HG03108 (cell line): ENCODE measurements at regions not wholly inside any gene's neighbourhood (a gene's known extent, or its start where the extent isn't known, plus 50 kb on each side); places are given as distances from the start of the nearest gene placed in this dataset.
"Not testable (repeated sequence)": the region's sequence is repeated elsewhere in the genome, so short reads cannot be mapped to it uniquely, and the experiment has no call there.

Experiments
- ATAC-seq: cut with Tn5 transposase; IDR thresholded peaks from one replicate; pipeline ENCODE4 v1.9.1; 2021; ENCODE audit warnings: moderate library complexity; ENCODE audit not compliant: unreplicated experiment

GRCh38 chr22:23443905-23444304 is 136.2 kb downstream of the IGLL1 start:
- not testable (repeated sequence) for ATAC-seq

- ATAC-seq = not testable (repeated sequence)
Measured at GRCh38 chr22:23439581-23439980, 140.5 kb downstream of the IGLL1 start.

DNA sequence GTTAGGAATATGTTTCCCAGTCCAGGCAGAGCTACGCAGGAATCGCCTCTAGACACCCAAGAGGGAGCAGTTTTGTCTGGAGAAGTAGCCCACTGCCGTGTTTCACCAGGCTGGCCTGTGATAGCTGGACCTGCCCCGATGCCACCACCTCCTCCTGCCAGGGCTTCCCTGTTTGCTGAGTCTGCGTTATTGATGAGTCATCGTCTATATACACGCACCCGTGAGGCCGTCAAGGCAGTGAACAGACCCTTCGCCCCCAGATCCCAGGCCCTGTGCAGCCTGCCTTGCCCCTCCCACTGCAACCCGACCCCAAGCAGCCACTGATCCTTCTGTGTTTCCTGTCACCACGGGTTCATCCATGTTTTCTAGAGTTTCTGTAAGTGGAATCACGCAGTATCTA is 141.9 kb downstream of the IGLL1 start:
- no peak for ATAC-seq

- ATAC-seq = no peak
Measured at GRCh38 chr22:23437779-23438178, 142.3 kb downstream of the IGLL1 start.

DNA sequence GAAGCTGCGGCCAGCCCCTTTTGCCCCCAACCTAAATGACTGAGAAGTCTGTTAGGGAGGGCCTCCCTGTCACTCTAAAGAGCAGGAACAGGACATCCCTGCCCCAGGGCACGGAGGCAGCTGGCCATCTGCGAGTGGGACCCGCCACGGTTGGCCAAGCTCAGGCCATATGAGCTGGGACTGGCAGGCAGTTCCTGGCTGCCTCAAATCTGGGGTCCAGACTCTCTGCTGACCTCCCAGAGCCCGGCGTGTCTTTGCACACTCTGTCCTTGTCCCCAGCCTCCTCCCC is 143.0 kb downstream of the IGLL1 start:
- not testable (repeated sequence) for ATAC-seq

- not testable (repeated sequence) for ATAC-seq
Measured at GRCh38 chr22:23436354-23437106, 143.6 kb downstream of the IGLL1 start.

- ATAC-seq = not testable (repeated sequence)
Measured at GRCh38 chr22:23435186-23435585, 144.9 kb downstream of the IGLL1 start.

- not testable (repeated sequence) for ATAC-seq
Measured at GRCh38 chr22:23434198-23434830, 145.8 kb downstream of the IGLL1 start.

DNA sequence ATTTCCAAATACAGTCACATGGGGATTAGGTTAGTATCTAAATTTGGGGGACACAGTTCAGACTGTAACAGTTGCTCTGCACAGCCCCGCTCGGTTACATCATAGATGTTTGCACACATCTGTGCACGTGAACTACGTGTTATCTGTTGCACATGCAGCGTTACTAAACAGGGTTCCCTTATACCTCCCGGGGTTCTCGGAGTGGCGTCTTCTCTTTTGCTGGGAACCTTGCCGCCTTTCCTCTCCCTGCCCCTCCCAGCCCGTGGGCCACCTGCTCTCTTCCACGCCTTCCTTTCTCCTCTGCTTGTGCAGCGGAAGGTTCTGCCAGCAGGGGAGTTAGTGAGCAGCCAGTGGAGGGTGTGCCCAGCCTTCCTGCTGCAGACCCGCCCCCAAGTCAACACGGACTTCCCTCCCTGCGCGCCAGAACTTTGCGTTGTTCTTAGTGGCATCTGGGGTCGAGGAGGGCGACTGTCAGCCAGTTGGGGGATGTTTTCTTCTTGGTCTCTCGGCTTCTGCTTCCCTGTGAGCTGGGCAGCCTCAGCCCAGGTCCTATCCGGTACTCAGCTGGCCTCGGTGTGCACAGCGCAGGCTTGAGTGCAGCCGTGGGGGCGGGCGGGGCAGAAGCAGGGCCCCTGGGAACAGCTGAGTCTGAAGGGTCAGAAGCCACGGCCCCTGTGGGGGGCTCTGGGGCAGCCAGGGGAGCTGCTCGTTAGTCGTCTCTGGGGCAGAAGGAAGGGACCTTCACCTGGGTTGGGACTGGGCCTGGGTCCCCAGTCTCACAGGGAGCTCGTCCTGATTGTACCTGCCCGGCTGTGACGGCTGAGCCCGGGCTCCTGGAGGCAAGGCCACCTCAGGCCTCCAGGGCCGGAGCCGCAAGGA is 146.7 kb downstream of the IGLL1 start:
- not testable (repeated sequence) for ATAC-seq

DNA sequence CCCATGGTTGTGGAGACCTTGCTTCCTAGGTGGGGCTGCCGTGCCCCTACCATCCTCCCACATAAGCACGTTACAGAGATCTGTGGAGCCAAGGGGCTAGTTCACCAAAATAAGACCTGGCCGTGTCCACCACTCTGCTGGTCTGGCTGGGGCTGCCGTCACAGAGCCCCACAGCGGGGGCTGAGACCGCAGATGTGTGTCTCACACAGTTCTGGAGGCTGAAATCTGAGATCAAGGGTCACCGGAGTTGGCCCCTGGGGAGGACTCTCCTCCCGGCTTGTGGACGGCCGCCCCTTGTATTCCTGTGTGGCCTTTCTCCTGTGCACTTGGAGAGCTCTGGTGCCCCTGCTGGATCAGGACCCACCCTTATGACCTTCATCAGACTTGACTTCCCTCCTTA is 147.4 kb downstream of the IGLL1 start:
- ATAC-seq = not testable (repeated sequence)

DNA sequence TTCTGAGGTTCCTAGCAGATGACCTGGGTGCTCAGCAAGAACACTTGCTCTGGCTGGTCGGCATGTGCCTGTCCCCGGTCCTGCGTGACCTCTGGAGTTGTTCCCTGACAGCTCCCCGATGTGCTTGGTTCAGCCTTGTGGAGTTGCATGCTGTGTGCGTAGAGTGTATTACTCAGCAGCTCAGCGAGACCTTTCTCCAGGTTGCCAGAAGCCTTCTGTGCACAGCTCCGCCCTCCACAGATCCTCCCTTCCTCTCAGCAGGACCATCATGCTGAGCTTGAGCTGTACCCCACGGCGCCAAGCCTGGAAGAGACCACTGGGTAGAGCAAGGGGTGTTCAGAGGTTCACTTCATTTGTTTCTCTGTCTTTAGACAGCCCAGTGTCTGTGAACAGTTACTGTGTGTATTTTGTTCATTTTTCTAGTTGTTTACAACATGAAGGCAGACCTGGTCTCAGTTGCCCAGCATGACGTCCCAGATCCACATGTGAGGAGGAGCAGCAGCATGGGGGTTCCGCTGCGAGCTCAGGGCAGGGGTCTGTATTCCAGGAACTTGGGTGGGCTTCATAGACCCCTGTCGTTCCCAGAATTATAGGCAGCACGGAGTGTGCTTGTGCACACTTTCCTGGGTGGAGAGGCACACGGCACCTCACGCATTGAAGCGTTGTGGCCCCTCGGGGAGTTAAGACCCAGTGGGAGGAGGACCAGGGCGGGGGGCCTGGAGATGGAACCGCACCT is 148.6 kb downstream of the IGLL1 start:
- ATAC-seq = no peak

DNA sequence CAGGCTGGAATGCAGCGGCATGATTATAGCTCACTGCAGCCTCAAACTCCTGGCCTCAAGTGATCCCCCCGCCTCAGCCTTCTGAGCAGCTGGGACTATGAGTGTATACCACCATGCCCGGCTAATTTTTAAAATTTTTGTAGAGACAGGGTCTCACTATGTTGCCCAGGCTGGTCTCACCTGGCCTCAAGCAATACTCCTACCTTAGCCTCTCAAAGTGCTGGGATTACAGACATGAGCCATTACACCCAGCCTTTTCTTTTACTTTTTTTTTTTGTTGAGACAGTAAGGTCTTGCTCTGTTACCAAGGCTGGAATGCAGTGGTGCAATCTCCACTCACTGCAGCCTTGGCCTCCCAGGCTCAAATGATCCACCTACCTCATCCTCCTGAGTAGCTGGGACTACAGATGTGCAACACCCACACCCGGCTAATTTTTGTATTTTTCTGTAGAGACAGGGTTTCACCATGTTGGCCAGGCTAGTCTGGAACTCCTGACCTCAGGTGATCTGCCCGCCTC is 155.5 kb downstream of the IGLL1 start:
- ATAC-seq = not testable (repeated sequence)

- ATAC-seq = no peak
Measured at GRCh38 chr22:23424031-23424430, 156.1 kb downstream of the IGLL1 start.

DNA sequence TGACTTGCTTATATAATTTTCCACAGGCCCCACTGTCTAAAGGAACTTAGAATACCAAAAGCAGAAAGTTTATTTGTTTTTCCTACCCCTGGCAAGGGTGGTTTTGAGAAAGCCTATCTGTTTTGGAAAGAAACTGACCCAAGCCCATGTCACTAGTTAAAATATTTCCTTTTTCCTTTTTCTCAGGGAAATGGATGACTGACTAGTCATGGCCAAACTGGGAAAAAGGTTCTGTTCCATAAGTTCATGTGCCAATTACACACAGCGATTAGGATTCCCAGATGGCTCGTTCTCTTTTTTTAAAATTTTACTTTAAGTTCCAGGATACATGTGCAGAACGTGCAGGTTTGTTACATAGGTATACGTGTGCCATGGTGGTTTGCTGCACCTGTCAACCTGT is 157.8 kb downstream of the IGLL1 start:
- ATAC-seq = not testable (repeated sequence)

DNA sequence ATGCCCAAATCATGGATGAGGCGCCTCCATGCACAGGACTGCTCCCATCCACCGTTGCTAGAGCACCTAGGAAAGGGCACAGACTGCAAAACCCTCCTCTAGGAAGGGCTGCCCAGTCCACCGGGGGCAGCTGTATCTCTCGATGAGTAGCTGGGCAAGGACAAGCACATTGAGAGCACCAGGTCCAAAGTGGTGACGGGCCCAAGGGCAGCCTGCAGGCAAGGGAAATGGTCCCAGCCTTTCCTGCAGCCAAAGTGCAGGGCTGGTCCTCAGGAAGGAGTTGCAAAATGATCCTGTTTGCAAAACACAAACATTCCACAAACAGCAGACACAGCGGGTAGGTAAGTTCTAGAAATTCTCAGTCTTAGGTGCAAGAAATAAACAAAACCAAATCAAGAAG is 158.8 kb downstream of the IGLL1 start:
- ATAC-seq = not testable (repeated sequence)

GRCh38 chr22:23419931-23420330 is 160.2 kb downstream of the IGLL1 start:
- no peak for ATAC-seq

- no peak for ATAC-seq
Measured at GRCh38 chr22:23419171-23419570, 160.9 kb downstream of the IGLL1 start.

DNA sequence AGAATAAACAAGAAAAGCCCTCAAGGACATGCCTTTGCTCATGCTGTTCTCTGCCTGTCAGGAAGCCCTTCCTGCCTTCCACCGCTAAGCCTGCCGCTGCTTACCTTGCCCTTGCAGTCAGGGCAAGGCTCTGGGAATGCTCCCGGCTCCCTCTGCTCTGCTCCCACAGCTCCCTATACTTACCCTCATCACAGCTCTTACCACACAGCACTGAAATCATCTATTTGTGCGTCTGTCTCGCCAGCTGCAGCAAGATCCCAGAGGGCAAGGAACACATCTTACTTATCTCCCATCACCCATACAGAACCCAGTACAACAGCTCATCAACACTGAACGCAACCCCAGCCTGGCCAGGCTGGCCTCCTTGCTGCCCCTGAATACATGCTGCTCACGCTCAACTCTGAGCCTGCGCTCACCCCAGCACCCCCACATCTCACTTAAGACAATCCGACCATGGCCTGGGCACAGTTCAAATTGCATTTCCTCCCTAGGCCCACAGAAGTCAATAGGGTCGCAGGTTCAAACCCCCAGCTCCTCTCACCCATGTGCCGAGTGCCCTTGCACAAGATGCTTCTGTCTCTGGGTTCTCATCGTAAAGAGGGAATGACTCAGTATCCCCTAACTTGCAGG is 161.8 kb downstream of the IGLL1 start:
- ATAC-seq = no peak

DNA sequence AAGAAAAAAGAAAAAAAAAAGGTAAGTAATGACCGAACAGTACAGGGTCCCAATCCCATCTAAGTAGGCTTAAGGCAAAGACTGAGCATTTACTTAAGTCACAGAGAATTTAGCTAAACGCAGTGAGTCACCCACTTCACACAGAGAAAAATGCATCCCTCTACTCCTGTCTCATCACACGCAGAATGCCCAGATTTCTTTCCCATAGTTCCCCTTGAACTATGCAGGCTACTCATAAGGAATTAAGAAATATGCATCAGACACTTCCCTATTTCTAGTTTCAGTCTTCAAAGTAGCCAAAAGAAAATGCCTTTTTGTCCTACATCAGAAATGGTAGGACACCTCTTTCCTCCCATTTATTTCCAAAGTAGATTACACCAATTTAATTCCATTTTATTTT is 162.8 kb downstream of the IGLL1 start:
- ATAC-seq = not testable (repeated sequence)

GRCh38 chr22:23416169-23416690 is 163.9 kb downstream of the IGLL1 start:
- not testable (repeated sequence) for ATAC-seq
